Suprapubic skin (tissue), 4 donors: ENCODE measurements at regions not wholly inside any gene's neighbourhood (a gene's known extent, or its start where the extent isn't known, plus 50 kb on each side); places are given as distances from the start of the nearest gene placed in this dataset.

Experiments used
- DNase-seq, 2 donors: peaks; one replicate each; pipeline ENCODE4 v3.0.0-alpha.2; 2019; ENCODE audit warnings: low spot score in 2 of 2
- H3K27ac ChIP-seq: fragments of 200-600 bp; sonication (generic); one replicate; pipeline ENCODE4 v1.5.1; 2019
- H3K27me3 ChIP-seq: fragments of 200-600 bp; sonication (generic); one replicate; pipeline ENCODE4 v1.5.1; 2019
- H3K36me3 ChIP-seq: fragments of 200-600 bp; sonication (generic); one replicate; pipeline ENCODE4 v1.5.1; 2019
- H3K4me1 ChIP-seq: fragments of 200-600 bp; sonication (generic); one replicate; pipeline ENCODE4 v1.5.1; 2019
- H3K4me3 ChIP-seq: fragments of 200-600 bp; sonication (generic); one replicate; pipeline ENCODE4 v1.5.1; 2019; ENCODE audit warnings: mild to moderate bottlenecking
- H3K9me3 ChIP-seq: fragments of 200-600 bp; sonication (generic); one replicate; pipeline ENCODE4 v1.5.1; 2019
- CTCF ChIP-seq, 2 donors: fragments of 200-600 bp in 1 of 2; fragments of 450-650 bp in 1 of 2; sonication (generic) in 1 of 2; IDR thresholded peaks; one replicate each; pipeline ENCODE4 v1.5.1; 2016 to 2019; ENCODE audit warnings: antibody characterized with exemption in 2 of 2, mild to moderate bottlenecking in 1 of 2, moderate library complexity in 1 of 2
- EP300 ChIP-seq: sonication (generic); formaldehyde crosslinking; IDR thresholded peaks from one replicate; pipeline ENCODE4 v1.6.1; 2017; ENCODE audit warnings: antibody characterized with exemption
- POLR2A ChIP-seq, 2 donors: fragments of 450-650 bp; IDR thresholded peaks; one replicate each; pipeline ENCODE4 v1.6.1; 2017; ENCODE audit warnings: antibody characterized with exemption in 2 of 2, mild to moderate bottlenecking in 2 of 2, moderate library complexity in 2 of 2
- POLR2AphosphoS5 ChIP-seq, 3 donors: sonication (generic); formaldehyde crosslinking; IDR thresholded peaks; one replicate each; pipeline ENCODE4 v1.6.1; 2017; ENCODE audit warnings: antibody characterized with exemption in 3 of 3
- WGBS: methylation state at CpG from one replicate; pipeline ENCODE4 v1.1.5; 2018; 5-methylcytosine and 5-hydroxymethylcytosine counted together

- no peaks in the 10 kb centered on the region for H3K4me1 ChIP-seq
- no peaks in the 10 kb centered on the region for H3K9me3 ChIP-seq
- H3K27me3 ChIP-seq = peaks cover 37% of the 10 kb centered on the region
- H3K27ac ChIP-seq = no peak overlapping the region
- peak in 1 of 2 donors; percentile 70 for DNase-seq
- H3K4me3 ChIP-seq = no peak overlapping the region
- WGBS = 48% methylated on average over 17 of the region's 17 CpGs
- TF ChIP-seq POLR2AphosphoS5 (IDR thresholded peaks at IDR 0.05) = no peak
- TF ChIP-seq CTCF (IDR thresholded peaks at IDR 0.05) = no peak
- no peak for TF ChIP-seq EP300
- no peak for TF ChIP-seq POLR2A (IDR thresholded peaks at IDR 0.05)
- H3K36me3 ChIP-seq = no peaks in the 10 kb centered on the region
These were observed 787.4 kb downstream of the TBC1D22A start for GRCh38 chr22:47549741-47550340.

DNA sequence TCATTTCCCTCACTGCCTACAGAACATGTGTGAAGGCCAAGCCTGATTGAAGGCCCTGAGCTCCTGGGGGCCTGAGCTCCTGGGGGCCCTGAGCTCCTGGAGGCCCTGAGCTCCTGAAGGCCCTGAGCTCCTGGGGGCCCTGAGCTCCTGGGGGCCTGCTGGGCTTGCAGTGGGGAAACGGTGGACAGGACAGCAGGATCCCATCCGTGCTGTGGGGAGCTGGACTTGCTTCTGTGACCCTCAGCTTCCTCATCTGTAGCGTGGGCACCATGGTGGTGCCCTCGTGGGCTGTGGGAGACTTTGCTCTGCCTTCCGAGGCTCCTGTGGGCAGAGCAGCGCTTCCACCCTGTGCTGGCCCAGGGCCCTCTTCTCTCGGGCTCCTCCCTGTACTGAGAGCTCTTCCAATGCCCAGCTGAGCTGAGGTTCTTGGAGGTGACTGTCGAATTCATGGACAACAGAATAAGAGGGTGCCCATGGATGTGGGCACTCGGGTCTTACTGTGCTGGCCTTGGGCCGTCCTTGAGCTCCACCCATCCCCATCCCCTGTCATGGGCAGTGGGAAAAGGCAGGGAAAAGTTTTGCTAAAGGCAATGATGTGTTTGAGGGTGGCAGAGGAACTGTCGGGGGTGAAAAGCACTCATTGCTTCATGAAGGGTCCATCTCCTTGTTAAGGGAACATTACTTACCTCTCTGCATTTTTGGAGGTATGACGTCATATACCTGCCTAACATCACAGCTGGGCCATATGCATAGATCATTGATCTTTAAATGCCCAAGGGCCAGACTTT is 786.7 kb downstream of the TBC1D22A start:
- peaks cover 37% of the 10 kb centered on the region for H3K27me3 ChIP-seq
- H3K4me1 ChIP-seq = no peaks in the 10 kb centered on the region
- DNase-seq = peak in 1 of 2 donors; percentile 38
- no peaks in the 10 kb centered on the region for H3K9me3 ChIP-seq
- H3K36me3 ChIP-seq = no peaks in the 10 kb centered on the region
- no peak overlapping the region for H3K4me3 ChIP-seq
- WGBS = 80% methylated on average over 6 of the region's 12 CpGs
- TF ChIP-seq POLR2A (IDR thresholded peaks at IDR 0.05) (no peak), EP300 (no peak), CTCF (IDR thresholded peaks at IDR 0.05) (no peak), POLR2AphosphoS5 (IDR thresholded peaks at IDR 0.05) (no peak)
- H3K27ac ChIP-seq = no peak overlapping the region

DNA sequence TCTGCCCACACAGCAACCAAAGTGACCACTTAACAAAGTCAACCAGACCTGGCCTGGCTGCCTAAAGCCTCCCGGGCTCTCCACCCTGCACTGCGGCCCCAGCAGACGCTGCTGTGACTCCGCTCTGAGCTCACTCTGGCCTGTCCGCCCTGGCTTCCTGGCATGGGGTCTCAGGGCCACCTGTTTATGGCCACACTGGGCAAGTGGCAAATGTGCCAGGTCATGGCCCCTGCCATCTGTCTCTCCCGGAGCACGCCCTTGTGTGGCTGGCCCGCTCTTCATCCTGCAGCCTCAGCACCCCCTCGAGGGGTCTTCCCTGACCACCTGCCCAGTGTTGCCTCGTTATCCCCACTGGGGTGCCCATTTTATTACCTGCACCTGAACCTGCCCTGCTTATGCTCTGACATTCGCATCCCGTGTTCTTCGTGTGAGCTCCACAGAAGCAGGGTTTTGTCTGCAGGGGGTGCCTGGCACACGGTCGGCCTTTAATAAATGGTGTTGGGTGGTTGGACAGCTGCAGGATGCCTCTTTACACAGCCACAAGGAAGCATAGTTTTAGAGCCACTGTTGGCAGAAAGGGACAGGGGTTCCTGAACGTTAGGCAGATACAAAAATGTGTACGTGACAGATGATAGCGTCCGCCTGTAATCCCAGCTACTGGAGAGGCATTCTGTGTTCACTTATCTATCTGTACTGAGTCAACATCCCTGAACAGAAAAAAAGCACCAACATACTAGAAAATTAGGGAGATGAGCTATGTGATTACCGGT is 785.6 kb downstream of the TBC1D22A start:
- Histone ChIP-seq H3K9me3 (no peaks in the 10 kb centered on the region), H3K4me1 (no peaks in the 10 kb centered on the region), H3K36me3 (no peaks in the 10 kb centered on the region), H3K27ac (no peak overlapping the region), H3K27me3 (peaks cover 34% of the 10 kb centered on the region), H3K4me3 (no peak overlapping the region)
- TF ChIP-seq CTCF (IDR thresholded peaks at IDR 0.05) = no peak
- no peak for TF ChIP-seq EP300
- no peak for TF ChIP-seq POLR2AphosphoS5 (IDR thresholded peaks at IDR 0.05)
- no peak for TF ChIP-seq POLR2A (IDR thresholded peaks at IDR 0.05)
- DNase-seq = peak; percentile 41 to 56
- 81% methylated on average over 15 of the region's 20 CpGs for WGBS

DNA sequence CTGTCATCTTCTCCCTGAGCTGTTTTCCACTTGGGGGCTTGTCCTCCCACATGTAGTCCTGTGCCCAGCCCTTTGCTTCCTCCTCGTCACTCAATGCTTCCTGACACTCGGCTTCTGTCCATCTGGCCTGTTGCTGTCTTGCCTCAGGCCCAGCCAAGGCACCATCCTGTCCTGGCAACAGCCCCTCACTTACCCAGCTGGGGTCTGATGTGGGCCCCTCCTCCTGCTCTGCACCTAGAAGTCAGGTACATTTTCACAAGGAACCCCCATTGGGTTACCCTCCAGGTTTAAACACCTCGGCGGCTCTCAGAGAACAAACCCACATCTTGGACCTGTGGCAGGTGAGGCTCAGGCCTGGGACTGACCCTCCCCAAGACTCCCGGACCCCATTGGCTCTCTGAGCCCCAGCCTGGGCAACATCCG is 784.8 kb downstream of the TBC1D22A start:
- H3K4me3 ChIP-seq = no peak overlapping the region
- no peaks in the 10 kb centered on the region for H3K9me3 ChIP-seq
- DNase-seq = peak; percentile 32 to 56
- H3K27me3 ChIP-seq = peaks cover 25% of the 10 kb centered on the region
- no peaks in the 10 kb centered on the region for H3K36me3 ChIP-seq
- TF ChIP-seq EP300 (no peak), POLR2AphosphoS5 (IDR thresholded peaks at IDR 0.05) (no peak), CTCF (IDR thresholded peaks at IDR 0.05) (no peak)
- H3K4me1 ChIP-seq = no peaks in the 10 kb centered on the region
- no peak overlapping the region for H3K27ac ChIP-seq
- WGBS = 77% methylated on average over 6 of the region's 6 CpGs

GRCh38 chr22:47544696-47545095 is 782.2 kb downstream of the TBC1D22A start:
- DNase-seq = no peak
- no peaks in the 10 kb centered on the region for H3K4me1 ChIP-seq
- H3K9me3 ChIP-seq = no peaks in the 10 kb centered on the region
- H3K27ac ChIP-seq = no peak overlapping the region
- 74% methylated on average over 2 of the region's 2 CpGs for WGBS
- no peak overlapping the region for H3K4me3 ChIP-seq
- H3K27me3 ChIP-seq = peaks cover 8% of the 10 kb centered on the region
- H3K36me3 ChIP-seq = no peaks in the 10 kb centered on the region
- TF ChIP-seq EP300 = no peak
- no peak for TF ChIP-seq POLR2AphosphoS5 (IDR thresholded peaks at IDR 0.05)
- no peak for TF ChIP-seq POLR2A (IDR thresholded peaks at IDR 0.05)
- no peak for TF ChIP-seq CTCF (IDR thresholded peaks at IDR 0.05)
